Pancreas (tissue), 10 donors: ENCODE measurements at regions not wholly inside any gene's neighbourhood (a gene's known extent, or its start where the extent isn't known, plus 50 kb on each side); places are given as distances from the start of the nearest gene placed in this dataset.

Experiments used
- ATAC-seq, 4 donors: fragments of 200-7000 bp; cut with Tn5 transposase; one replicate each; pipeline versions ENCODE4 v1.8.0 to v1.9.1; 2020; ENCODE audit warnings: mild to moderate bottlenecking in 4 of 4, moderate library complexity in 4 of 4
- DNase-seq, 6 donors: peaks; one replicate each; pipeline ENCODE4 v3.0.0-alpha.2; 2020
- FAIRE-seq: peaks from 2 replicates; lab custom pipeline; 2012; peaks lifted over from hg19 to GRCh38; lab: Jason Lieb, UNC
- H3K27ac ChIP-seq, 4 donors: fragments of 200-600 bp; sonication (generic); 1 replicate in 3 of 4; 2 replicates in 1 of 4; pipeline versions ENCODE4 v1.5.0 to v1.8.0; 2020
- H3K27me3 ChIP-seq, 4 donors: fragments of 200-600 bp; one replicate each; pipeline ENCODE4 v1.8.0; 2021
- H3K36me3 ChIP-seq, 3 donors: fragments of 200-600 bp; sonication (generic) in 1 of 3; one replicate each; pipeline versions ENCODE4 v1.5.0 to v1.8.0; 2020 to 2021
- H3K4me1 ChIP-seq, 3 donors: fragments of 200-600 bp; one replicate each; pipeline ENCODE4 v1.8.0; 2021
- H3K4me3 ChIP-seq, 4 donors: fragments of 200-600 bp; sonication (generic) in 2 of 4; one replicate each; pipeline versions ENCODE4 v1.5.0 to v1.8.0; 2020 to 2021
- H3K9me3 ChIP-seq, 4 donors: fragments of 200-600 bp; one replicate each; pipeline ENCODE4 v1.8.0; 2021
- CTCF ChIP-seq, 4 donors: fragments of 200-600 bp; sonication (generic) in 3 of 4; IDR thresholded peaks; one replicate each; pipeline versions ENCODE4 v1.5.0 to v1.8.0; 2021; ENCODE audit warnings: antibody characterized with exemption in 4 of 4
- WGBS, 2 donors: extraction: QIAGEN DNeasy Blood & Tissue Kit; methylation state at CpG; one replicate each; pipeline ENCODE4 v1.1.7; 2013; 5-methylcytosine and 5-hydroxymethylcytosine counted together
- intact Hi-C, 3 donors: fragments of 100-400 bp; cut with DNase I; formaldehyde crosslinking; loops; one replicate each; pipeline versions ENCODE4 v1.11.1 to v1.14.2; 2022
- donor health status: healthy with polysubstance abuse.
- donor health status: DM: no; HTN: no; CAD: no; lungs with moderate emphysema.
- donor health status: DM: no; HTN: no; CAD: no.
- donor health status: control.
- donor health status: control.
- donor health status: Bipolar disorder and iron deficiency.
- donor health status: DM: yes; HTN: yes; CAD: no.
- donor health status: DM: no; HTN: no; CAD: no.
- donor health status: DM: no; HTN: no; CAD: no.
- donor health status: DM: yes; HTN: yes; CAD: no.

- no peaks in the 10 kb centered on the region for H3K4me1 ChIP-seq
- H3K27ac ChIP-seq = no peak overlapping the region
- no peaks in the 10 kb centered on the region for H3K36me3 ChIP-seq
- no peak for FAIRE-seq
- intact Hi-C loops = loop anchor here in 1 of 3 donors (5.0 kb wide), 1 partner anchor 240 kb away; no protein-coding TSS in a partner anchor
- no peak for TF ChIP-seq CTCF (IDR thresholded peaks at IDR 0.05)
- ATAC-seq = no peak
- no peak for DNase-seq
- whole genome bisulfite sequencing, 2 donors = 32 to 45% methylated on average over 2 of the region's 2 CpGs
- no peaks in the 10 kb centered on the region for H3K9me3 ChIP-seq
- H3K27me3 ChIP-seq = no peaks in the 10 kb centered on the region
- no peak overlapping the region for H3K4me3 ChIP-seq
These were observed 357.2 kb downstream of the USP25 start for GRCh38 chr21:16086936-16087335.

GRCh38 chr21:16087523-16087922 lies 357.7 kb downstream of the USP25 start:
- intact Hi-C loops = loop anchor here in 1 of 3 donors (5.0 kb wide), 1 partner anchor 240 kb away; no protein-coding TSS in a partner anchor
- H3K27ac ChIP-seq = no peak overlapping the region
- FAIRE-seq (no peak), DNase-seq (no peak), ATAC-seq (no peak)
- no peaks in the 10 kb centered on the region for H3K27me3 ChIP-seq
- no peak for TF ChIP-seq CTCF (IDR thresholded peaks at IDR 0.05)
- H3K9me3 ChIP-seq = no peaks in the 10 kb centered on the region
- H3K4me1 ChIP-seq = no peaks in the 10 kb centered on the region
- WGBS, 2 donors = 76 to 87% methylated on average over 1 of the region's 1 CpG
- H3K4me3 ChIP-seq = no peak overlapping the region
- H3K36me3 ChIP-seq = no peaks in the 10 kb centered on the region

- no peak for TF ChIP-seq CTCF (IDR thresholded peaks at IDR 0.05)
- Histone ChIP-seq H3K4me3 (no peak overlapping the region), H3K27ac (no peak overlapping the region), H3K36me3 (no peaks in the 10 kb centered on the region), H3K4me1 (no peaks in the 10 kb centered on the region), H3K27me3 (no peaks in the 10 kb centered on the region), H3K9me3 (no peaks in the 10 kb centered on the region)
- intact Hi-C loops = loop anchor here in 1 of 3 donors (5.0 kb wide), 1 partner anchor 239 kb away; no protein-coding TSS in a partner anchor
- DNase-seq (no peak), FAIRE-seq (no peak), ATAC-seq (no peak)
- 49 to 58% methylated on average over 1 of the region's 1 CpG for WGBS, 2 donors
These were observed 358.3 kb downstream of the USP25 start for GRCh38 chr21:16088056-16088455.

GRCh38 chr21:16095005-16095404 lies 365.2 kb downstream of the USP25 start:
- WGBS, 2 donors = 42 to 60% methylated on average over 3 of the region's 3 CpGs
- H3K27ac ChIP-seq = no peak overlapping the region
- no peak for FAIRE-seq

More at GRCh38 chr21:16095005-16095404, 365.2 kb downstream of the USP25 start:
- Histone ChIP-seq H3K36me3 (no peaks in the 10 kb centered on the region), H3K27me3 (no peaks in the 10 kb centered on the region), H3K9me3 (no peaks in the 10 kb centered on the region), H3K4me3 (no peak overlapping the region), H3K4me1 (no peaks in the 10 kb centered on the region)
- ATAC-seq (no peak), DNase-seq (no peak)
- no peak for TF ChIP-seq CTCF (IDR thresholded peaks at IDR 0.05)
- intact Hi-C loops = no loop called here
